H1 (cell line): ENCODE measurements at regions not wholly inside any gene's neighbourhood (a gene's known extent, or its start where the extent isn't known, plus 50 kb on each side); places are given as distances from the start of the nearest gene placed in this dataset.

Source experiments
- EZH2 ChIP-seq: fragments of 200-600 bp; sonication (generic); IDR thresholded peaks from 2 replicates; pipeline ENCODE4 v1.7.1; 2012; ENCODE audit warnings: low read depth, mild to moderate bottlenecking, moderate library complexity, low read length, inconsistent platforms; ENCODE audit not compliant: severe bottlenecking
- GTF2F1 ChIP-seq: IDR thresholded peaks from 2 replicates; pipeline ENCODE4 v1.6.1; 2012; ENCODE audit warnings: low read depth, low read length, improper control_type of control experiment, borderline replicate concordance
- RBBP5 ChIP-seq: IDR thresholded peaks from 2 replicates; pipeline ENCODE4 v1.7.1; 2012; ENCODE audit warnings: low read depth, mild to moderate bottlenecking, inconsistent platforms, low read length, moderate library complexity, borderline replicate concordance
- TCF12 ChIP-seq: IDR thresholded peaks from 2 replicates; pipeline ENCODE4 v1.6.1; 2011; ENCODE audit warnings: low read depth, mild to moderate bottlenecking, low read length

GRCh38 chr7:131032786-131033185 is 294.9 kb upstream of the MKLN1 start (continued):
- TF ChIP-seq GTF2F1 (no peak), RBBP5 (no peak), TCF12 (no peak), EZH2 (no peak)
